ENCODE measurements at regions not wholly inside any gene's neighbourhood (a gene's known extent, or its start where the extent isn't known, plus 50 kb on each side); places are given as distances from the start of the nearest gene placed in this dataset.

DNA sequence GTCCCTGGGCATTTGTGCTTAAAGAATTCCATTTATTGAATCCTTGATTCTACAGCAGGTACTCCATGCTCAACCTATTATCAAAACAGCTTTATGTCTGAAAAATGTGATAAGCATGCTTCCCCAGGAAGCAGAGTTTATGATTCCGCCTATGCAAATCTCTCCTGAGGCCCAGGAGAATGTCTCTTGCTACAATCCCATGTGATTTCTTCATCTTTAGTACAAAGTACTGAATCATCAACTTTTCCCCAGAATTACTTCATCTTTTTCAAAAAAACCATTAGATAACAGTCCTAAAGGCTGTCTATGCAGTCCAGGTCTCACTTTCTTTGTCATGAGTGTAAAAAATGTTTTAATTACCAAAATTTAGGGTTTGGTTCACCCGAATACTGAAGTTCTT is 130.2 kb upstream of the ADAMTSL1 start:
- no peak overlapping the region for H3K4me3 ChIP-seq
- H3K9me3 ChIP-seq = no peaks in the 10 kb centered on the region
- H3K4me1 ChIP-seq = no peaks in the 10 kb centered on the region
- H3K27ac ChIP-seq = no peak overlapping the region
- no peak for DNase-seq
- no peaks in the 10 kb centered on the region for H3K36me3 ChIP-seq
- TF ChIP-seq, protein P1, sequence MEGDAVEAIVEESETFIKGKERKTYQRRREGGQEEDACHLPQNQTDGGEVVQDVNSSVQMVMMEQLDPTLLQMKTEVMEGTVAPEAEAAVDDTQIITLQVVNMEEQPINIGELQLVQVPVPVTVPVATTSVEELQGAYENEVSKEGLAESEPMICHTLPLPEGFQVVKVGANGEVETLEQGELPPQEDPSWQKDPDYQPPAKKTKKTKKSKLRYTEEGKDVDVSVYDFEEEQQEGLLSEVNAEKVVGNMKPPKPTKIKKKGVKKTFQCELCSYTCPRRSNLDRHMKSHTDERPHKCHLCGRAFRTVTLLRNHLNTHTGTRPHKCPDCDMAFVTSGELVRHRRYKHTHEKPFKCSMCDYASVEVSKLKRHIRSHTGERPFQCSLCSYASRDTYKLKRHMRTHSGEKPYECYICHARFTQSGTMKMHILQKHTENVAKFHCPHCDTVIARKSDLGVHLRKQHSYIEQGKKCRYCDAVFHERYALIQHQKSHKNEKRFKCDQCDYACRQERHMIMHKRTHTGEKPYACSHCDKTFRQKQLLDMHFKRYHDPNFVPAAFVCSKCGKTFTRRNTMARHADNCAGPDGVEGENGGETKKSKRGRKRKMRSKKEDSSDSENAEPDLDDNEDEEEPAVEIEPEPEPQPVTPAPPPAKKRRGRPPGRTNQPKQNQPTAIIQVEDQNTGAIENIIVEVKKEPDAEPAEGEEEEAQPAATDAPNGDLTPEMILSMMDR (IDR thresholded peaks at IDR 0.05) = no peak
- TF ChIP-seq POLR2A (IDR thresholded peaks at IDR 0.05) = no peak
- no peaks in the 10 kb centered on the region for H3K27me3 ChIP-seq
- intact Hi-C loops (cut with DNase I; ENCODE audit: low total_unique reads) = no loop called here

DNA sequence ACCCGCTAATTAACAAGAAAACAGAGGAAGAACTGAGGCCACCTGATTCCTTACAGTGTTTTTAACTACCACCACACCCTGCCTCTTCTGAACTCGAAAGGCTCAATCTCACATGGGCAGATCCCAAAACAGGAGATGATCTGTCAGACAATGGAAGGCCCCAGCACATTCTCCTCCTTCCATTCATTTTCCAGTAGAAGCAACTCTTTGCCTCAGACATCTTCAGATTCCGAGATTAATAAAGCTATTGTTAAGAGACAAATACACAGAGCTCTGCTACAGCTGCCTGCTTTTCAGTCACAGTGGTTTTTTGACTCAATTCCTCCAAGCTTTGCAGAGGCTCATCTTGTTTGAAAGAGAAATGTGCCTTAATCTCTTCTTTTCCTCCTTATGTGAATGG is 127.2 kb upstream of the ADAMTSL1 start:
- Histone ChIP-seq H3K4me3 (no peak overlapping the region), H3K27ac (no peak overlapping the region), H3K4me1 (no peaks in the 10 kb centered on the region), H3K27me3 (no peaks in the 10 kb centered on the region), H3K9me3 (no peaks in the 10 kb centered on the region), H3K36me3 (no peaks in the 10 kb centered on the region)
- intact Hi-C loops (cut with DNase I; ENCODE audit: low total_unique reads) = no loop called here
- TF ChIP-seq, protein P1 (IDR thresholded peaks at IDR 0.05) = no peak
- no peak for DNase-seq

DNA sequence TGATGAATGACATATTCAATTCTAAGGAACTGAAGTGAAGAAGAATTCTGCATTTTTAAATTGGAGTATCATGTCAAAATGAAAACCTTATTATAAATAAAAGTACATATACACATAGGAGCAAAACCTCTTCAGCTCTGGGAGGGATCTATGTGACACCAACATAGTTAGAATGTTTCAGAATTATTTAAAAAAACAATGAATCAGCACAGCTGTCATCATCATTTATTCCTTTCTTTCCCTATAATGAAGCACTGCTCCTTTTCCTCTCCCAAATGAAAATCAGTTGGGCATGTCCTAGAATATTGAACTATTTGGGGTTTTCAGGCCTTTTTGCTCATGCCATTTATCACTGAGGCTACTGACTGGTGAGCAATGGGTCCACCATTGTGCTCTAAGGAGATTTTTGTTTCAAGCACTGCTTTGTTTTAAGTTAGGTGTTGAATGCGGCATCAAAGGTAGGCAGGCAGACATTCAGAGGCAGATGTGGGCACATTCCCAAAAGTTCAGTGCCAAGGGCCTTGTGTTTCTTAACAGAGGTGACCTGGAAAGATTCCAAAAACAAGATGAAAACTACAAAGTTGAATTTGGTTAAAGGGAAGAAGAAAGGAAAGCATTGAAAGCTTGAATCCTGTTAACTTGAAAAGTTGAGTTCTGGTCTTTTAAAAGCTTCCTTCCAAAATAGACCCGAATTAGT is 126.4 kb upstream of the ADAMTSL1 start:
- H3K4me3 ChIP-seq = no peak overlapping the region
- no peaks in the 10 kb centered on the region for H3K36me3 ChIP-seq
- no peaks in the 10 kb centered on the region for H3K9me3 ChIP-seq
- no peaks in the 10 kb centered on the region for H3K27me3 ChIP-seq
- TF ChIP-seq POLR2A (IDR thresholded peaks at IDR 0.05) = no peak
- H3K4me1 ChIP-seq = no peaks in the 10 kb centered on the region
- intact Hi-C loops (cut with DNase I; ENCODE audit: low total_unique reads) = no loop called here
- no peak for DNase-seq
- no peak overlapping the region for H3K27ac ChIP-seq

DNA sequence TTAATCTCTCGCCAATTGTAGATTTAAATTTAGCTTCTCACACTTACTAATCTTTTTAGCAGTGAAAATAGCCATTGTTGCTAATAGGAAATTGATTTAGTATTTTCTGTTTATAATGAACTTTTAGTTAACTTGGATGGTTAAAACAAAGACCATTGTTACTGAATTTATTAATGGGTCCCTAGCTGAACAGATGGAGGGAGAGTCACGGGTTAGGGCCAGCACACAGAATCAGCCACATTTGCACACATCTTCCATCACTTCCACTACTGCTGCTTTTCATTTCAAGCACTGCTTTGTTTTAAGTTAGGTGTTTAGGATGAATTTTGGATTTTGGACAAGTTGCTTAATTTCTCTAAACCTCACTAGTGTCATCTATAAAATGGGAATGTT is 125.9 kb upstream of the ADAMTSL1 start:
- no peak overlapping the region for H3K27ac ChIP-seq
- TF ChIP-seq, protein P1 (IDR thresholded peaks at IDR 0.05) = no peak
- no peak for DNase-seq
- H3K4me3 ChIP-seq = no peak overlapping the region
- H3K4me1 ChIP-seq = no peaks in the 10 kb centered on the region
- H3K36me3 ChIP-seq = no peaks in the 10 kb centered on the region
- no peaks in the 10 kb centered on the region for H3K27me3 ChIP-seq
- intact Hi-C loops (cut with DNase I; ENCODE audit: low total_unique reads) = no loop called here
- H3K9me3 ChIP-seq = no peaks in the 10 kb centered on the region

DNA sequence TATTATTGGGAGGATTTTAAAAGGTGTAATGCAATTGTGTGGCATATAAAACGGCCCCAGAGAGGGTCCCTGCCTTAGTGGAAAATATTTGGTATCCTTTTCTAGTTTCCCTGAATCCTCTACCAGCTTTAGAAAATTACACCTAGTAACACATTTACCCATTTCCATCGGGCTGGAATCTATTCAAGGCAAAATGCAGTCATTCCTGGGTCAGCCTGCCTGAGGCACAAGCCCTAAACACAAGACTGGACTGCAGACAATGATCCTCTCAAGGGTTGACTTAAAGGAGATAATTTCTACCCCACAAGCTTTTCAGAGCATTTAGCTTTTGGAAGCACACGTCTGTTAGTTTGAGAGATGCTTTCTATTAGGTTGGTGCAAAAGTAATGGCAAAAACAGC is 124.4 kb upstream of the ADAMTSL1 start:
- intact Hi-C loops (cut with DNase I; ENCODE audit: low total_unique reads) = no loop called here
- Histone ChIP-seq H3K36me3 (no peaks in the 10 kb centered on the region), H3K4me3 (no peak overlapping the region), H3K4me1 (no peaks in the 10 kb centered on the region), H3K9me3 (no peaks in the 10 kb centered on the region), H3K27me3 (no peaks in the 10 kb centered on the region), H3K27ac (no peak overlapping the region)
- no peak for DNase-seq
- TF ChIP-seq, protein P1 (IDR thresholded peaks at IDR 0.05) = no peak

DNA sequence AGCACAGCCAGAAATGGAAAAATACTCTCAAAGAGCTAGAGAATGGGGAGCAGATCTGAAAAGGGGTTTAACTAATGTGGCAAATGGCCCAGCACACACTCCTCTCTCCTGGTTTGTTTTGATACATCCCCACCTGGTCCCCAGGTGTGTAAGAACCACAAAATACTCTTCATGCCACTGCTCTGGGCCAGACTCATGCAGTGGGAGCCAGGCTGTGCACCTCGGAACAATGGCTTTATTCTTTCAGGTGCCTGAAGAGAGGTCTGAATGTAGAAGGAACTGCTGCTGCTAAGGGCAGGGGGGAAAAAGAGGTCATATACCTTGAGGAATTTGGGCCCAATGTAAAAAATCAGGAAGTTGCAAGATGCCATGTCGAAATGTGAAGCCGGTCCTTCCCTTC is 123.9 kb upstream of the ADAMTSL1 start:
- Histone ChIP-seq H3K27ac (peak overlapping the region in 1 of 2 donors; percentile 2), H3K36me3 (no peaks in the 10 kb centered on the region), H3K4me1 (no peaks in the 10 kb centered on the region), H3K27me3 (no peaks in the 10 kb centered on the region), H3K9me3 (no peaks in the 10 kb centered on the region), H3K4me3 (no peak overlapping the region)
- DNase-seq = no peak
- no peak for TF ChIP-seq POLR2A (IDR thresholded peaks at IDR 0.05)
- TF ChIP-seq, protein P1 (IDR thresholded peaks at IDR 0.05) = no peak
- intact Hi-C loops (cut with DNase I; ENCODE audit: low total_unique reads) = no loop called here

Data from uterus (tissue), 3 donors.